ENCODE measurements at regions not wholly inside any gene's neighbourhood (a gene's known extent, or its start where the extent isn't known, plus 50 kb on each side); places are given as distances from the start of the nearest gene placed in this dataset.

DNA sequence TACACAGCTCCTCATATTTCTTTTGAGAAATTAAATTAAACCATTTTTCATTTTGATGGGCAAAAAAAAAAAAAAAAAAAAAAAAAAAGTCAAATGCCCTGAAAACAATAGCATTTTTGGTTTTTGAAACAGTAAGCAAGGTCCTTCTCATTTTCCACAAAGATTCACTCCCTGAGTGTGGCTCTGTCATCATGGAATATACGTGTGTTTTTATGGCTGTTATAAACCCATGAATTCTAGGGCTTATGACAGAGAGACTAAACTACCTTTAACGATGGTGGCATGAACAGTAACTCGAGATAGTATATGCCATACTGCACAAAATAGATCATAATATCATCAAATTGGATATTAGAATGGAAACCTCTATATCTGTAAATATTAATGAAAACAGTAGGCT lies 179.2 kb upstream of the ZNF521 start:
- TF ChIP-seq EZH2phosphoT487 (IDR thresholded peaks at IDR 0.05; ENCODE audit: insufficient read depth, low read depth) (no peak), EZH2 (IDR thresholded peaks at IDR 0.05; ENCODE audit: insufficient read depth, poor library complexity, severe bottlenecking) (no peak)

Measured in GM23248 (cell line).